CD14-positive monocyte (primary cell): ENCODE measurements at regions not wholly inside any gene's neighbourhood (a gene's known extent, or its start where the extent isn't known, plus 50 kb on each side); places are given as distances from the start of the nearest gene placed in this dataset.

ENCODE experiments used
- DNase-seq, 3 donors: peaks; one replicate each; pipeline ENCODE4 v3.0.0-alpha.2; 2011 to 2022
- H2AFZ ChIP-seq: 2 replicates; pipeline ENCODE4 v1.6.0; 2012; ENCODE audit warnings: mild to moderate bottlenecking, low read depth, low read length, inconsistent platforms; ENCODE audit not compliant: insufficient read depth, poor library complexity, severe bottlenecking
- H3K27ac ChIP-seq, 2 donors: 1 replicate in 1 of 2; 2 replicates in 1 of 2; pipeline ENCODE4 v1.5.1; 2012 to 2013; ENCODE audit warnings: low read length in 2 of 2, control low read depth in 1 of 2, inconsistent platforms in 1 of 2, low read depth in 1 of 2, mild to moderate bottlenecking in 1 of 2
- H3K27me3 ChIP-seq, 2 donors: one replicate each; pipeline versions ENCODE4 v1.6.0 to v1.6.1; 2011 to 2013; ENCODE audit warnings: low read length in 2 of 2; ENCODE audit not compliant: control insufficient read depth in 2 of 2, insufficient read depth in 2 of 2
- H3K36me3 ChIP-seq, 2 donors: replicated peaks in 1 of 2; 1 replicate in 1 of 2; 2 replicates in 1 of 2; pipeline versions ENCODE4 v1.5.1 to v1.6.1; 2012 to 2013; ENCODE audit warnings: low read length in 2 of 2, control low read depth in 1 of 2, inconsistent platforms in 1 of 2, mild to moderate bottlenecking in 1 of 2; ENCODE audit not compliant: insufficient read depth in 2 of 2, control insufficient read depth in 1 of 2
- H3K4me1 ChIP-seq, 2 donors: 1 replicate in 1 of 2; 2 replicates in 1 of 2; pipeline versions ENCODE4 v1.5.1 to v1.6.1; 2012 to 2013; ENCODE audit warnings: low read length in 2 of 2, control low read depth in 1 of 2, inconsistent platforms in 1 of 2, mild to moderate bottlenecking in 1 of 2, moderate library complexity in 1 of 2; ENCODE audit not compliant: insufficient read depth in 2 of 2, control insufficient read depth in 1 of 2
- H3K4me2 ChIP-seq: replicated peaks from 2 replicates; pipeline ENCODE3; 2012; ENCODE audit warnings: low read length, moderate library complexity, mild to moderate bottlenecking; ENCODE audit not compliant: poor library complexity, severe bottlenecking; ENCODE audit errors: extremely low read depth
- H3K4me3 ChIP-seq, 3 experiments: fragments of 200-600 bp in 1 of 3; sonication (generic) in 1 of 3; replicated peaks in 1 of 3; 1 replicate in 2 of 3; 2 replicates in 1 of 3; pipeline ENCODE4 v1.5.1; 2011 to 2013; ENCODE audit warnings: low read length in 3 of 3, mild to moderate bottlenecking in 3 of 3, control low read depth in 2 of 3, low read depth in 2 of 3, inconsistent platforms in 1 of 3, moderate library complexity in 1 of 3
- H3K79me2 ChIP-seq: 2 replicates; pipeline ENCODE4 v1.6.0; 2012; ENCODE audit warnings: mild to moderate bottlenecking, control low read depth, inconsistent platforms, low read length, moderate library complexity; ENCODE audit not compliant: insufficient read depth
- H3K9ac ChIP-seq: 2 replicates; pipeline ENCODE4 v1.6.0; 2017; ENCODE audit warnings: low read length, mild to moderate bottlenecking; ENCODE audit not compliant: insufficient read depth, poor library complexity, severe bottlenecking
- H3K9me3 ChIP-seq, 2 donors: replicated peaks in 1 of 2; 1 replicate in 1 of 2; 2 replicates in 1 of 2; pipeline versions ENCODE4 v1.5.1 to v1.6.1; 2012 to 2013; ENCODE audit warnings: low read length in 2 of 2, control low read depth in 1 of 2; ENCODE audit not compliant: control insufficient read depth in 1 of 2, insufficient read depth in 1 of 2
- H4K20me1 ChIP-seq: 2 replicates; pipeline ENCODE4 v1.6.0; 2012; ENCODE audit warnings: mild to moderate bottlenecking, low read length, control low read depth, moderate library complexity; ENCODE audit not compliant: insufficient read depth
- H3K27ac Mint-ChIP-seq, 7 donors: one replicate each; pipeline ENCODE4 v1.8.0; 2020; ENCODE audit warnings: mild to moderate bottlenecking in 7 of 7, mixed read lengths in 7 of 7, moderate library complexity in 6 of 7, inconsistent platforms in 2 of 7
- H3K27me3 Mint-ChIP-seq, 3 donors: one replicate each; pipeline ENCODE4 v1.8.0; 2021 to 2022; ENCODE audit warnings: low read depth in 3 of 3, mild to moderate bottlenecking in 3 of 3, mixed read lengths in 3 of 3, moderate library complexity in 3 of 3, inconsistent platforms in 1 of 3
- H3K36me3 Mint-ChIP-seq, 2 donors: one replicate each; pipeline ENCODE4 v1.8.0; 2020; ENCODE audit warnings: mixed read lengths in 2 of 2, inconsistent platforms in 1 of 2, mild to moderate bottlenecking in 1 of 2
- H3K4me1 Mint-ChIP-seq: one replicate; pipeline ENCODE4 v1.8.0; 2020; ENCODE audit warnings: mild to moderate bottlenecking, mixed read lengths
- H3K4me3 Mint-ChIP-seq, 2 donors: one replicate each; pipeline ENCODE4 v1.8.0; 2020; ENCODE audit warnings: mild to moderate bottlenecking in 2 of 2, mixed read lengths in 2 of 2, moderate library complexity in 1 of 2
- H3K9me3 Mint-ChIP-seq, 7 donors: one replicate each; pipeline ENCODE4 v1.8.0; 2020 to 2022; ENCODE audit warnings: mixed read lengths in 7 of 7, mild to moderate bottlenecking in 6 of 7, moderate library complexity in 6 of 7, inconsistent platforms in 2 of 7
- WGBS: methylation state at CpG from one replicate; pipeline ENCODE4 v1.1.5; 2013; ENCODE audit warnings: missing lambda C conversion rate; ENCODE audit not compliant: insufficient coverage; 5-methylcytosine and 5-hydroxymethylcytosine counted together
- intact Hi-C, 2 donors: fragments of 100-400 bp; cut with micrococcal nuclease; formaldehyde crosslinking; loops; one replicate each; pipeline versions ENCODE4 v1.15.0 to v1.15.1; 2023
- TF ChIP-seq, protein P1 (sequence below): fragments of 200-600 bp; IDR thresholded peaks from one replicate; pipeline ENCODE4 v1.8.0; 2022; ENCODE audit warnings: antibody characterized with exemption, mild to moderate bottlenecking

DNA sequence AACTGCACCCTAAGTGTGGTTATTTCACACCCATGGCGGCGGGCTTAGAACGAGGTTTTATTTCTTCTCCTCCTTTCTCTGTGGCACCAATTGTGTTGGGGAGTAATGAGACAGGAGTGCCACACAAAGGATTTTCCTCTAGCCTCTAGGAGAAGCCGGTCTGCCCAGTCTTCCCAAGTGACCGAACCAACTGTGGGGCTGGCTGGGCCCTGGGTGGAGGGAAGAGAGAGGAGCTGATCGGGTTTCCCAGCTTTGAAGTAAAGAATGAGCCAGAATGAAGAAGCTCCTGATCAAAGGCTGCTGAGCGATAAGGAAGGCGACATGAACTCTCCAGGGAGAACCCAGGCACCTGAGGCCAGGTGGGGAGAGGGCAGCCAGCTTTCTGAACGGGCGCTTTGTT, 616.0 kb upstream of the BTBD3 start:
- Mint-ChIP-seq H3K4me1 (no peaks in the 10 kb centered on the region), H3K27me3 (peaks cover 0 to 2% (median 2%) of the 10 kb centered on the region in 3 donors), H3K4me3 (no peak overlapping the region), H3K27ac (no peak overlapping the region), H3K36me3 (no peaks in the 10 kb centered on the region), H3K9me3 (peaks cover 0 to 11% (median 4%) of the 10 kb centered on the region in 7 donors)
- no peaks in the 10 kb centered on the region for H3K36me3 ChIP-seq
- no peak overlapping the region for H3K27ac ChIP-seq
- H2AFZ ChIP-seq: no peak overlapping the region
- H3K27me3 ChIP-seq: no peaks in the 10 kb centered on the region
- no peaks in the 10 kb centered on the region for H4K20me1 ChIP-seq
- H3K4me3 ChIP-seq: no peak overlapping the region
- no peaks in the 10 kb centered on the region for H3K9me3 ChIP-seq
- H3K9ac ChIP-seq: no peak overlapping the region
- DNase-seq: no peak
- TF ChIP-seq, protein P1, sequence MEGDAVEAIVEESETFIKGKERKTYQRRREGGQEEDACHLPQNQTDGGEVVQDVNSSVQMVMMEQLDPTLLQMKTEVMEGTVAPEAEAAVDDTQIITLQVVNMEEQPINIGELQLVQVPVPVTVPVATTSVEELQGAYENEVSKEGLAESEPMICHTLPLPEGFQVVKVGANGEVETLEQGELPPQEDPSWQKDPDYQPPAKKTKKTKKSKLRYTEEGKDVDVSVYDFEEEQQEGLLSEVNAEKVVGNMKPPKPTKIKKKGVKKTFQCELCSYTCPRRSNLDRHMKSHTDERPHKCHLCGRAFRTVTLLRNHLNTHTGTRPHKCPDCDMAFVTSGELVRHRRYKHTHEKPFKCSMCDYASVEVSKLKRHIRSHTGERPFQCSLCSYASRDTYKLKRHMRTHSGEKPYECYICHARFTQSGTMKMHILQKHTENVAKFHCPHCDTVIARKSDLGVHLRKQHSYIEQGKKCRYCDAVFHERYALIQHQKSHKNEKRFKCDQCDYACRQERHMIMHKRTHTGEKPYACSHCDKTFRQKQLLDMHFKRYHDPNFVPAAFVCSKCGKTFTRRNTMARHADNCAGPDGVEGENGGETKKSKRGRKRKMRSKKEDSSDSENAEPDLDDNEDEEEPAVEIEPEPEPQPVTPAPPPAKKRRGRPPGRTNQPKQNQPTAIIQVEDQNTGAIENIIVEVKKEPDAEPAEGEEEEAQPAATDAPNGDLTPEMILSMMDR: no peak
- no peaks in the 10 kb centered on the region for H3K4me1 ChIP-seq
- WGBS: 88% methylated on average over 7 of the region's 10 CpGs
- H3K79me2 ChIP-seq: no peaks in the 10 kb centered on the region
- intact Hi-C loops: no loop called here
- no peak overlapping the region for H3K4me2 ChIP-seq

DNA sequence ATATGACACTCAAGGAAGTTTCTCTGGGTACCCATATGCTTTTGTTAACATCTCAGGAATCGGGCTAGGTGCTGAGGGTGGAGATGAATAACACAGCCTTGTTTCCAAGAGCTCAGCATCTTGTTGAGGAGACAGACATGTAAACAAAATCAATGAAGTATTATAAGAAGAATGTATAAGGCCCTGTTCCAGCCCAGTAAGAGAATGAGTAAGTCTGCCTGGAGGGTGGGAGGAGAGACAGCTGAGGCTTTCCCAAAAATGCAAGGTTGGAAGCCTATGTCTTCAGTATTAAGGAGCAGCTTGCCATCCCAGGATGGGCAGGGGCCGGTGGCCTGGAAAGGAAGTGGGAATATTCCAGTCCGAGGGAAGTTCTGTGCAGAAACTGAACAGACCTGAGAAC, 615.3 kb upstream of the BTBD3 start:
- Histone ChIP-seq H3K4me2 (no peak overlapping the region), H3K27ac (no peak overlapping the region), H3K27me3 (no peaks in the 10 kb centered on the region), H3K79me2 (no peaks in the 10 kb centered on the region), H4K20me1 (no peaks in the 10 kb centered on the region), H3K4me3 (no peak overlapping the region), H3K9ac (no peak overlapping the region), H3K36me3 (no peaks in the 10 kb centered on the region), H2AFZ (no peak overlapping the region), H3K9me3 (no peaks in the 10 kb centered on the region), H3K4me1 (no peaks in the 10 kb centered on the region)
- DNase-seq: no peak
- intact Hi-C loops: no loop called here
- peaks cover 0 to 2% (median 2%) of the 10 kb centered on the region in 3 donors for H3K27me3 Mint-ChIP-seq
- H3K4me1 Mint-ChIP-seq: no peaks in the 10 kb centered on the region
- H3K27ac Mint-ChIP-seq: no peak overlapping the region
- TF ChIP-seq, protein P1: no peak
- no peaks in the 10 kb centered on the region for H3K36me3 Mint-ChIP-seq
- 94% methylated on average over 3 of the region's 3 CpGs for WGBS
- peaks cover 1 to 11% (median 4%) of the 10 kb centered on the region in 7 donors for H3K9me3 Mint-ChIP-seq
- H3K4me3 Mint-ChIP-seq: no peak overlapping the region
